ENCODE measurements at regions not wholly inside any gene's neighbourhood (a gene's known extent, or its start where the extent isn't known, plus 50 kb on each side); places are given as distances from the start of the nearest gene placed in this dataset.
"Not testable (repeated sequence)": the region's sequence is repeated elsewhere in the genome, so short reads cannot be mapped to it uniquely, and the experiment has no call there.

DNA sequence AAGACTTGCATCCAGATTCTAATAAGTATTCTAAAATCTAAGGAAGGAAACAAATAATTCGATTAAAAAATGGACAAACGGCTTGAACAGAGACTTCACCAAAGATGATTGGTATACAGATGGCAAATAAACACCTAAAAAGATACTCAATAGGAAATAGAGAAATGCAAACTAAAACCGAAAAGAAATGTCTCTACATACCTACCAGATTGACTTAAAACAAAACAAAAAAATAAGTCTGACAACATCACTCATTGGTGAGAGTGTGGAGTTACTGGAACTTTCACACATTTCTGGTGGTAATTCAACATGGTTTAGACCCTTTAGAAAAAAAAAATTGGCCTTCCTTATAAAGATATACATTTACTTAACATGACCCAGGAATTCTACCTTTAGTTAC, 869.8 kb downstream of the TTLL7 start:
- no peak for DNase-seq (ENCODE audit: low read depth)

DNA sequence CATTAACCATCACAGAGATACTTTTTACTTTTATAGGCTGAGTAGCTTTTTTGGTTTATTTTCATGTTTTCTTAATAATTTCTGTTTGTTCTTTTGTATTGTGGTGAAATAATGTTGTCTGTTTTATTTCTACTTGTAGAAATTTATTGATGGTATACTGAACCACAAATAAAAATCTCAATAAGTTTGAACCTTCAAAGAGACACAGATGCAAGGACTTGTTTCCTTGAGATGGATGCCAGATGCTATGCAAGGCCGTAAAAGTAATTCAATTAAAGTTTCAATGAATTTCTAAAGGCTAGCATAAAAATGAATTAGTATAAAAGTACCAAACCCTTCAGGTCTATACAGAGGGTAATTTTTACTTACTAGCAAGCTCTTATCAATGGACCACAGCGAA, 873.5 kb downstream of the TTLL7 start:
- DNase-seq (ENCODE audit: low read depth), result no peak

DNA sequence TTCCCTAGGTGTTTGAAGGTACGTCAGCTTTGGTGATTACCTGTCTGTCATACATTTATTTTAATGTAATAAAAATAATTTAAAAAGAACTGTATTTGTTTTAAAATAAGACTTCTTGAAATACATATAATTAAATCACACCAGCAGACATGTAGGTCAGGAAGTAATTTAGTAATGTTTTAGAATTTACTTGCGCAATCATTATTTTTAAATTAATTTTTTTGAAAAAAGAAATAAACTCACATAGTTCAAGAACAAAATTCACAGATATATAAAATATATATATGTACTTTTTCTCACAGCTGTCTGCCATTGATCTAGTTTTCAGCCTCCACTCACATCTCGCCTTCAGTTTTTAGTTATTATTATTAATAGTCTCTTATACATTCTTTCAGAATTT, 875.9 kb downstream of the TTLL7 start:
- DNase-seq (ENCODE audit: low read depth), result no peak

DNA sequence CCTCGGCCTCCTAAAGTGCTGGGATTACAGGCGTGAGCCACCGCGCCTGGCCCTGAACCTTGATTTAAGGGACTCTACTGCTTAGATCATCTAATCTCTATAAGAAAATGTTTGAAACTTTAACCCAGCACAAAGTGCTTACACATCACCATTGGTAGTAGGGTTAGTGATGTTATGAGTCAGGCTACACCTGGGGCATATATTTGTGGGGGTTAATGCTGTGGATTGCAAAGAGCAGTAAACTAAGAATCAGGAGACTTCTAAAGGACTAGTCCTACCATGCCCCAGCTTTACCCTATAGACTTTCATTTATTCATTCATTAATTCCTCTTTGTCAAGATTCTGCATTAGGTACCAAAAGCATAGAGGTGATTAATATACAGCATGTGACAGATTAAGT, 880.5 kb downstream of the TTLL7 start:
- DNase-seq (ENCODE audit: low read depth), result no peak

DNA sequence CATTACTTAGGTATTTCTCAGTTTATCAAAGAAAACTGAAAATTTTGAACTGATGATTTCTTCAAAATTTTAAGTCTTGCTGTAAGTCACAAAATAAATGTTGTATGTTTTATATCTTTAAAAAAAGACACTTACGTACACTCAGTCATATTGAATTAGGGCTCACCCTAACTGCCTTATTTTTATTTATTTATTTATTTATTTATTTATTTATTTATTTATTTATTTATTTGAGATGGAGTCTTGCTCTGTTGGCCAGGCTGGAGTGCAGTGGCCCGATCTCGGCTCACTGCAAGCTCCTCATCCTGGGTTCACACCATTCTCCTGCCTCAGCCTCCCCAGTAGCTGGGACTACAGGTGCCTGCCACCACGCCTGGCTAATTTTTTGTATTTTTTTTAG, 881.9 kb downstream of the TTLL7 start:
- not testable (repeated sequence) for DNase-seq (ENCODE audit: low read depth)

DNA sequence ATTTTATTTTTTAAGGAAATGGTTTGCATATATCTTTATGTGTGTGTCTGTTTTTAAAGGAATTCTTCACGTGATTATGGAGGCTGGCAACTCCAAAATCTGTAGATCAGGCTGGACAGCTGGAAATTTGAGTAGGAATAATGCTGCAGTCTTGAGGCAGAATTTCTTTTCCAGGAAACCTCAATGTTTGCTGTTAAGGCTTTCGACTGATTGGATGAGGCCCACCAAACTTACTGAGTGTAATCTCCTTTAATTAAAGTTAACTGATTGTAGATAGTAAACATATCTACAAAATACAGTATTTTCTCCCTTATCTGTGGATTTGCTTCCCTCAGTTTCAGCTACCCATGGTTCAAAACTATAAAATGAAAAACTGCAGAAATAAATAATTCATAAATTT, 883.1 kb downstream of the TTLL7 start:
- DNase-seq (ENCODE audit: low read depth), result no peak

DNA sequence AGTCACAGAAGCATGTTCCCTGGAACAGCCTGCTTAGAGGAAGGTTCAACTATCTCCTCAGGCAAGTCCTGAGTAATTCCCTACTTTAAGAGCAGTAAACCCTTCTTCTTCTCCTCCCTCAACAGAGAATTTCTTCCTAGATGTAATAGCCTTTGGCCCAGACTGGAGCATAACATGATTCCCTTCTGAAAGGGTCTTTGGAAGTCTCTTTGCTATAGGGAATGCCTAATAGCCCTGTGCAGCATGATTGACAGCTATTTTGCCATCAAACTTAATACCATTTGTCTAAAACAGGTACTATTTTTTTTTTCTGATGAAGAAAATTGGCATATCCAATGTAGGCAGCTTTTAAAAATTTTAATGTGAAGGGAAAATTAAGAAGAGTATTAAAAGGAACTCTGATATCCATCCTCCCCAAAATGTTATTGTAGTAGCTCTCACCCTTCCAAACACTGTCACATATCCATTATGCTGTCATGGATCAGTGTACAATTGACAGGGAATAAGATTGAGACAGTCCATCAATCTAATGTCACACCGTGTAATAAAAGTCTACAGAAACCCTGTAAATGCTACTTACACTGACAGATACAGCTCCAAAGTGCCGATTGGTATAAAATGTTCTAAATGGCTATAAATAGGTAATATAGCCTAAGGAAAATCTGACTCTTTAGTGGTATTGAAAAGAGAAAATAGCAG, 884.6 kb downstream of the TTLL7 start:
- no peak for DNase-seq (ENCODE audit: low read depth)

DNA sequence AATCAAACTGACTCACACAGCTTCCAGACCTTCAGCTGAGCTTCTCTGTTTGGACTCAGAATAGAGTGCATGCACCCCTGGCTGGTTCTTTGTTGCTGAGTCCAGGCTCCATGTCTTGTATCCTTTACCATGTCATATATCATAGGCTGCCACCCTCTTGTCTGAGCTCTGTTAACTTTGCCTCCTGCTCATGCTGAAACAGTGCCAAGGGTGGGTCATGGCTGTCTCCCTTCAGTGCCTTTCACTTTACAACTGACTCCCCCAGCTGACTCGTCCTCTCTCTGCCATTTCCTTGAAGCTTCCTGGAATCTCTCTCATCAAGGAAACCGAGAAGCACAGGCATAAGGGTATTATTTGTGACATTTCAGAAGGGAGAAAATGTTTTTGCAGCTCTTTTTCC, 885.3 kb downstream of the TTLL7 start:
- DNase-seq (ENCODE audit: low read depth), result no peak

DNA sequence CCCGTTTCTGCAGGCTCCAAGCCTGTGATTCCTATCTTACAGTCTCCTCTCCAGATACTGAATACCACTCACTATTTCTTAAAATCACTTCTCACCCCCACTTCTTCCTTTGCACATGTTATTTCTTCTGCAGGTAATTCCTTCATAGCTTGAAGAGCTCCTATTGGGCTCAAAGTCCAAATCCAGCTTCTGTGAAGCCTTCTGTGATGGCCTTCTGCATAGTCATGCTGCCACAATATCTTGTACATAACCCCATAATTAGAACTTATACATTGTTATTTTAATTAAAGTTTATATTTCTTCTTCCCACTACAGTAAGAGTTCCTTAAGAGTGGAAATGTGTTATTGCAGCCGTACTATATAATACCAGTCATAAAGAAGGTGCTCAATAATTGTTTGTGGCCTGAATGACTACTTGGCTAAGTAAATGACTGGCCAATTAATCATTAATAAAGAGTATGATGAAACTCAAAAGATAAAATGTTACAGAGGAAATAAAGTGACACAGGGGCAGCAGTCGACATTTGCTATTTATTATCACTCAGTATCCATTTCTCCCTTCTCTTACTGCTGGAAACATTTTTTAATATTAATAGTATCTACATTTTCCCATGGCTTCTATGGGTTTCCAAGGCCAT, 886.6 kb downstream of the TTLL7 start:
- no peak for DNase-seq (ENCODE audit: low read depth)

DNA sequence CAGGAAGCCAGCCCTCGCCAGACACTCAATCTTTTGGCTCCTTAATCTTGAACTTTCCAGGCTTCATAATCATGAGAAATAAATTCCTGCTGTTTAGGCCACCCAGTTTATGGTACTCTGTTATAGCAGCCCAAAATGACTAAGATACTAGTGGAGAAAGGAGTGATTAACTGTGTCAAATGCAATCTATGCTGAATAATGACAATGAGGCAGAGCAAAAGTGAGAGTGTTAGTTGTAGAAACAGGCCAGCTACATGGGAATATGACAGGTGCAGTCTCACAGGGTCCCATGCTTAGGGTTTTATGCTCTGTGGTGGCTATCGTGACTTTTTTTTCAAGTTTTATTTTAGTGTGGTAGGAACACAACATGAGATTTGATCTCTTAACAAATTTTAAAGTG, 888.8 kb downstream of the TTLL7 start:
- DNase-seq (ENCODE audit: low read depth), result no peak

DNA sequence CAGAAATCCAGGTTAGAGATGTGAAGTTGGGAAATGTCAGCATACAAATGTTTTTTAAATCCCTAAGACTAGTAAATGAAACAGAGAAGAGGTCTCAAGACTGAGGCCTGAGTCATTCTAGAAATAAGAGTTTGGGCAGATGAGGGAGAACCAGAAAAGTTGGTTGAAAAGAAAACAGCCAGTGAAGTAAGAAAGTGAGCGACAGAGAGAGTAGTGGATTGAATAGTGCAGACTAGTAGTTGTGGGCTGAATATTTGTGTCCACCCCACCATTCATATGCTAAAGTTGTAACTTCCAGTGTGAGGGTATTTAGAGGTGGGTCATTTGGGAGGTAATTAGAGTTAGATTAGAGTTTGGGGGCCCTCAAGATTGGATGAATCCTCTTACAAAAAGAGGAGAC, 889.2 kb downstream of the TTLL7 start:
- no peak for DNase-seq (ENCODE audit: low read depth)

DNA sequence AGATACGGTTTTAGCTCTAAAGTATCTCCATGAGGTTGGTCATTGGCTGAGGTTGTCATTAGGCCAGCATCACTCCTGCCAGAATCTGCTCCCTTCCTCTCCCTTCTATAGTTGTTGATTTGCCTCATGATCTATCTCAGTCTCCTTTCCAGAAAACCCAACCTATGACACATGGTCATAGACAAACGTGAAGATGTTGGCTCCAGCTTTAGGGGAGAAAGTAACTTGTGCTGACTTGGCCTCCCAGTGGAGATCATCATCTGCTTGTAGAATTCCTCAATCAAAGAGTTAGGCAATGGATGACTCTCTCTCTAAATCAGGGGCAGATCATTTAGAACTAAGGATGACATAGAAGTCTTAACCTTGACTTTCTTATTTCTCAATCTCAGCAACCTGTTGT, 894.4 kb downstream of the TTLL7 start:
- DNase-seq (ENCODE audit: low read depth), result no peak

DNA sequence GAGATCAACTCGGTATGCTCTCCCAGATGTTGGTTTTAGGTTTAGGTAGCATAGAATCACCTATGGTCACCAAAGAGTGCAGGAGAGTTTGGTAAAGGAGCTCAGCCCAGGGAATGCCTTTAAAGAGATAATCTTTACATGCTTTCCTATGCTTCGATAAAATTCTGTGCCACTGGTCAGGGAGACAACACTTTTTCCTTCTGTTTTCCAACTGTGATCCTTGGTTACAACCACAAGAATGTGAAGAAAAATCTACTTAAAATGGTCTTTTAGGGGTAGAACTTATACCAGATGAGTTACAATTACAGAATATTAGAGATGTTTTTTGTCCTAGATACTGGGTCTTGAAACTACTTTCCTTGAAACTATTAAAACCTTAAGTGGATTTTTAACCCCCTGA, 895.6 kb downstream of the TTLL7 start:
- DNase-seq (ENCODE audit: low read depth), result no peak

DNA sequence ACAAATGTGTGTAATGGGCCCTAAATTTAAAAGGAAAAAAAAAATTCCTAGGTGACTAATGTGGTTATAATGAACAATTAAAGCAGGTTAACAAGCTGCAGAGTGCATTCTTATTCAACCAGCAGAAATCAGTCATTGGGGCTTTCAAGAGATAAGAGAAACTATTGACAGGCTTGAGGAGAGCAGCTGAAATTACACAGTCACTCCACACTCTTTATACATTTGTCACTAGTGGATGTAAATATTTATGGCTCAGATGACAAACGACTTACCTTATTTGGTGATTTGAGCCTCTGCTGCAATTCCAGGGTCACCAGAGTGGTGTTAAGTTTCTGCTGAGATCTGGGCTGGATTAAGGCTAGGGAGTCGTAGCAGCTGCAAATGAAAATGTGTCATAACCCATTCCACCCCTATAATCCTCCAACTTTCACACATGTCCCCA, 896.3 kb downstream of the TTLL7 start:
- no peak for DNase-seq (ENCODE audit: low read depth)

DNA sequence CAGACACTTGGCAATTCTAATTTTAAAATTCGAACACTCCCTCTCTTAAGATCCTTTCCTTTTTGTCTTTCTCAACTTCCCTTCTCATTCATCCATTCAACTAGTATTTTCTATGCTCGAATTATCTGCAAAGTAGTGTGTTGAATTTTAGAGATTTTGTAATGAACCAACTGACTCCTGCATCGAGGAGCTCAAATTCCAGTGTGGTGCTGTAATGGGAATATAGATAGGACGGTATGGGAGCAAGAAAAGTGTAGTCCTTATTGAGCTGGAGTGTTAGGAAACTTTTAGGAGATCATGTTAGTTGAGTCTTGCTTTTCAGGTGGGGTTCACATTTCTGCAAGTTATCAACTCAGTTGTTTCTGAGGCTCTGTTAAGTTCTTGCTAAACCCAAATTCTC, 897.5 kb downstream of the TTLL7 start:
- no peak for DNase-seq (ENCODE audit: low read depth)

DNA sequence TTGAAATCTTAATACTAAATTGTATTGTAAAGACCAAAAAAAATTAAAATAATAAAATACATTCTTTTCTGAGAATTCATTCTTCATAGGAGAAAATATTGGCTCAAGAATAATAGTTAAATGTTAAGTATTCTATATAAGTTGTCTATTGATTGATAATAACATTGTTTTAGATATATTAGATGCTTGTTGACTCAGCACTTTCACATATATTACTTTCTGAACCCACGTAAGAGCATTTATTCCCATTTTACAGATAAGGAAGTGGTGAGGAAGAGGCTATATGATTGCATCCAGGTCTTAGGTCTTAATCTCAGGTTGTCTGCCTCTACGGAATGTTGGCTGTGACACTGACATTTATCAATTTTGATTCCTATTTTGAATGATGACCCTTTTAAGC, 898.8 kb downstream of the TTLL7 start:
- no peak for DNase-seq (ENCODE audit: low read depth)

DNA sequence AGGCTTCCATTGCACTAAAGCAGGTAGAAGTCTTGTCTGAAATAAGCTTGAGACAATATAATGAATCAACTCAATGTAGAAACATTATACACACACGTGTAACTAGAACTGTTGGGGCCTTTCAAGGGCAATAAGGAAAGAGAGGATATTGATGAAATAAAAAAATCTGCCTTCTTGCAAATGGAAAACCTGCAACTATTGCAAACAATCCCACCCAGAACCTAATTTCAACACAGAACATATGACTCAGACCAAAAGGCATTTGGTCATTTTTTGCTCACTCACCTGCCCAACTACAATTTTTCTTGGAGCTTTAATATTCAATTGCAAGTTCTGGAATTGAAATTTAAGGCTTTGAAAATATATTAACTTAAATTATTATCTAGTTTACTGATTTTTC, 900.1 kb downstream of the TTLL7 start:
- DNase-seq (ENCODE audit: low read depth), result no peak

DNA sequence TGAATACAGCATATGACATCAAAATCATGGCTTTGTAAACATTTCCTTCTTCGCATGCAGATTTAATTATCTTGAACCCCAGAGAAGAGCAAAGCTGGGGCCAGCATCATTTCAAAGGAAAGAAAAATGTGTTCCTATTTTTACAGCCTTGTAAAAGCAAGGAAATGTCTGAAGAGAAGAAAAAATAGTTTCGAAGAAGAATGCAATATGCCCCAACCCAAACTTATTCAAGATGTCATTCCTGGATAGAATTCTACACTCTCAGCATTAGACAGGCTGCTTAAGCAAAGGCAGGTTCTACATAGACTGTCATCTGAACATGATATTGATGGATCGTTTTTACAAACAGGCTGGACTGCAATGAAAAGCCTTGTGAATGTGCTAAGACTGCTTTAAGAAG, 900.8 kb downstream of the TTLL7 start:
- DNase-seq (ENCODE audit: low read depth), result no peak

DNA sequence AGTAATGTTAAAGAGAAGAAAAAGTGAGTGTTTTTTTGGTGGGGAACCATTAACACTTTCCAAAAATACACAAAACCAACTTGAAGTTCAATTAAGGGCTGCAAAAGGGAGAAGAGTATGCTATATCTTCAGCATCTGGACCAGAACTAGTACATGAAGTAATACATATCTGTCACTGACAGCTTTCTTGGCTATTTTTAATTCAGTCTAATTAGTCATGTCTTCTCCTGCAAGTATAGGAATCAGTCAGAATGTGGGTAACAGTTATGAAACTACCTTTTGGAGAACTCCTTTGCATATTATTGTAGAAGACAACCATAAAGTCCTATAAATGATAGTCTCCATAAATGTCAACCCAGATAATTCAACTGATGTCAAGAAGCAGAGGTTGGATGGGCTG, 901.2 kb downstream of the TTLL7 start:
- DNase-seq (ENCODE audit: low read depth), result no peak

DNA sequence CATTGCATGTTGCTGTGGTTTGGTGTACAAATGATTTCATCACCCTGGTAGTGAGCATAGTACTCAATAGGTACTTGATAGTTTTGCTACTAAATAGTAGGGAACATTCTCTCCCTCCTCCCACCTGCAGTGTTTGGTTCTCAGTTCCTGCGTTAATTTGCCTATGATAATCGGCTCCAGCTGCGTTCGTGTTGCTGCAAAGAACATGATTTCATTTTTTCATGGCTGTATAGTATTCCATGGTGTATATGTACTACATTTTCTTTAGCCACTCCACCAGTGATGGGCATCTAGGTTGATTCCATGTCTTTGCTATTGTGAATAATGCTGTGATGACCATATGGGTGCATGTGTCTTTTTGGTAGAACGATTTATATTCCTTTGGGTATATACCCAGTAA, 903.4 kb downstream of the TTLL7 start:
- no peak for DNase-seq (ENCODE audit: low read depth)

DNA sequence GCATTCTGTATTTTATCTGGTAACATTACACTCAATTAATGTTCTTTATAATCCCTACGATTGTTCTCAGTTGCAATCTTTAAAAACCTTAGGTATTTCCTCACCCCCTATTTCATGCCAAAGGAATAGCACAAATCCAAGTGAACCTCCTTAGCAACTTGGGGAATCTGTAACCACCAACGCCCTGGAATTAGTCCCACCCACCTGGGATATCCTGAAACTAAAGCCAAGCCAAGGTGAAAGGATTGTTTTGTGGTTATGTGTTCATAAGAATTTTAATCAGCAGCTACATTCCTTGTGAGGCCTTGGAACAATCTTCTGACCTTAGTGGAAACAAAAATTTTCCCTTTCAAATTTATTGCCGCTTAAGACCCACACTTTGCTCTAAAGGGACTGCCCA, 908.7 kb downstream of the TTLL7 start:
- DNase-seq (ENCODE audit: low read depth), result no peak

DNA sequence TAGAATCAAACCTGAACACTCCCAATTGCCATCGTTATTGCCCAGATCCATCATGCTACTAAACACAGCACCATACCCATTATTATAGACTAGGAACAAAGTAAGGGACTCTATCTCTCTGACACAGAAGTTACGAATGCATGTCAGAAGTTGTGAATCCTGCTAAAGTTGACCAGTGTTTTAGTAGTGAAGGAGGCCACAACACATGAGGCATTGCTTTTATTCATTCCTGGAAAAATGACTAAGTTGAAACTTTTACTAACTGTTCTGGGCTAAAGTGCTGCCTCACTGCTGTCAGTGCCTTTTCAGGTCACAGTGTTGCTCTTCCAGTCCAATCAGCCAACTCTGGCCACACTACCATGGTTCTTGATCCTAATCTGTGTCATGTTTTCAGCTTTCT, 911.1 kb downstream of the TTLL7 start:
- no peak for DNase-seq (ENCODE audit: low read depth)

DNA sequence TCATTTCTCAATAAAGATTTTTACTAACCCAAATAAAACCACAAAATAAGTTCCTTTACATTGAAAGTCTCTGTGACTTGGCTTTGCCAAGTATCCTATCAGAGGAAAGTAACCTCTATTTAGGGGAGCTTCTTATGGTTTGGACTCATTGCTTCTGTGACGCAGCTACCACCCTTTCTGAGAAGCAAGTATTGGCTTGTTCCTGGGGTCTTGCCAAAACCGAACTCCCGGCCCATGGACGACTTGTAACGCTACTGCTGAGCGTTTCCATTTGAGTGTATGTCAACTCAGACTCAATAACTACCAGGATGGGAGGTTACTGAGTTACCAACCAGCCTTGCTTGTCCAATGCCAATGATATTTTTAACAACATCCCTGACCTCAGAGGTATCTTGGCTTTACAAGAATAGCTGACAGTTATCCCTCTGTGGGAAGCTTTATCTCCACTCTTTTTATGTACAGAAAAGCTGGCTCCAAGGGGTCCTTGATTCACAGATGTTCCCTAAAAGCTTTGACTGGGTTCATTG, 911.9 kb downstream of the TTLL7 start:
- DNase-seq (ENCODE audit: low read depth), result no peak

DNA sequence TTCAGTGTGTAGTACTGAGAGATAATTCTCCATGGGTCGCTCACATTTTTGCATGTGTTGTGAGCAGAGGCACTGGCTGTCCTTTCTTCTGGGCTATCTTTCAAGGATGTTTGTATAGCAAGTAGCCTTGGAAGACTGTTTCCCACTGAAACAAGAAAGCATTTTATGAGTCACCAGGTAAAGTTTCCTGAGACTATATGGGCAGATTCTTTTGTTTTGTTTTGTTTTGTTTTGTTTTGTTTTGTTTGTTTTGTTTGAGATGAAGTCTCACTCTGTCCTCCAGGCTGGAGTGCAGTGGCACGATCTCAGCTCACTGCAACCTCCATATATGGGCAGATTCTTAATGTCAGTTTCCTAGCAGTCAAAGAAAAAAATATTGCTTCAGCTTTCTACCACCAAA, 912.6 kb downstream of the TTLL7 start:
- no peak for DNase-seq (ENCODE audit: low read depth)

Measured in CMK (cell line).